SK-N-SH (cell line): ENCODE measurements at regions not wholly inside any gene's neighbourhood (a gene's known extent, or its start where the extent isn't known, plus 50 kb on each side); places are given as distances from the start of the nearest gene placed in this dataset.

Experiments used
- EP300 ChIP-seq, 2 experiments: IDR thresholded peaks; 2 replicates each; pipeline versions ENCODE4 v1.4.0 to v1.6.1; 2012; ENCODE audit warnings: borderline replicate concordance in 1 of 2, low read depth in 1 of 2, low read length in 1 of 2
- EZH2phosphoT487 ChIP-seq: fragments of 200-600 bp; sonication (generic); IDR thresholded peaks from 2 replicates; pipeline ENCODE4 v1.6.1; 2017; ENCODE audit warnings: low read depth, mixed run types, mild to moderate bottlenecking, antibody characterized with exemption, moderate library complexity, borderline replicate concordance
- GABPA ChIP-seq: IDR thresholded peaks from 2 replicates; pipeline ENCODE4 v1.4.0; 2012; ENCODE audit warnings: low read depth, mild to moderate bottlenecking
- JUND ChIP-seq: IDR thresholded peaks from 2 replicates; pipeline ENCODE4 v1.4.0; 2012
- MXI1 ChIP-seq: IDR thresholded peaks from 2 replicates; pipeline ENCODE4 v1.6.1; 2012; ENCODE audit warnings: mild to moderate bottlenecking, low read depth, low read length, improper control_type of control experiment
- POLR2AphosphoS5 ChIP-seq: IDR thresholded peaks from 2 replicates; pipeline ENCODE4 v1.6.1; 2012; ENCODE audit warnings: low read depth, low read length
- SIN3A ChIP-seq: IDR thresholded peaks from 2 replicates; pipeline ENCODE4 v1.6.1; 2012; ENCODE audit warnings: low read depth, mild to moderate bottlenecking, low read length, moderate library complexity, borderline replicate concordance
- SMC3 ChIP-seq: IDR thresholded peaks from 2 replicates; pipeline ENCODE4 v1.6.1; 2012; ENCODE audit warnings: low read depth, low read length, improper control_type of control experiment
- YY1 ChIP-seq: IDR thresholded peaks from 2 replicates; pipeline ENCODE4 v1.4.0; 2012; ENCODE audit warnings: low read depth, mild to moderate bottlenecking
- TF ChIP-seq, protein P1 (sequence below): fragments of 200-600 bp; sonication (generic); IDR thresholded peaks from 2 replicates; pipeline ENCODE4 v1.6.1; 2017; ENCODE audit warnings: antibody characterized with exemption, mild to moderate bottlenecking, moderate library complexity
- TF ChIP-seq, protein P2 (sequence below): fragments of 150-350 bp; IDR thresholded peaks from 2 replicates; pipeline ENCODE4 v1.6.1; 2017; ENCODE audit warnings: antibody characterized with exemption, low read length, low read depth, borderline replicate concordance

DNA sequence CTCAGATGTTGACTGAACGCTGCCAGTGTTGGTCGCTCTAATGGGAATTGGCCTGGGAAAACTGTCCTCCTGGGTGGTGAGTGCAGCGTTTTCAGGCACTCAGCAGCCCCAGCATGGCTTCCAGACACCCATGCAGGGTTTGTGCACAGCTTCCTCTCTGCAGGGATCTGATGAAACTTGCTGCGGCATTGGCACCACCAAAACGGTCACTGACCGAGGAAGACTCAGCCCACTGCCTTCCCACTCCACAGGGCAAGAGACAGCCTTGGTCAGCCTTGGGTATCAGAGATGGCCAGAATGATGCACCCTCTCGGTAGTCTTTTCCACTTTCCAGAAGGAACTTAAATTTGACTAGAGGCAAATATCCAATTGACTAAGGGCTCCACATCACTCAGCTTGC is 398.9 kb downstream of the IRS2 start:
- TF ChIP-seq, protein P1, sequence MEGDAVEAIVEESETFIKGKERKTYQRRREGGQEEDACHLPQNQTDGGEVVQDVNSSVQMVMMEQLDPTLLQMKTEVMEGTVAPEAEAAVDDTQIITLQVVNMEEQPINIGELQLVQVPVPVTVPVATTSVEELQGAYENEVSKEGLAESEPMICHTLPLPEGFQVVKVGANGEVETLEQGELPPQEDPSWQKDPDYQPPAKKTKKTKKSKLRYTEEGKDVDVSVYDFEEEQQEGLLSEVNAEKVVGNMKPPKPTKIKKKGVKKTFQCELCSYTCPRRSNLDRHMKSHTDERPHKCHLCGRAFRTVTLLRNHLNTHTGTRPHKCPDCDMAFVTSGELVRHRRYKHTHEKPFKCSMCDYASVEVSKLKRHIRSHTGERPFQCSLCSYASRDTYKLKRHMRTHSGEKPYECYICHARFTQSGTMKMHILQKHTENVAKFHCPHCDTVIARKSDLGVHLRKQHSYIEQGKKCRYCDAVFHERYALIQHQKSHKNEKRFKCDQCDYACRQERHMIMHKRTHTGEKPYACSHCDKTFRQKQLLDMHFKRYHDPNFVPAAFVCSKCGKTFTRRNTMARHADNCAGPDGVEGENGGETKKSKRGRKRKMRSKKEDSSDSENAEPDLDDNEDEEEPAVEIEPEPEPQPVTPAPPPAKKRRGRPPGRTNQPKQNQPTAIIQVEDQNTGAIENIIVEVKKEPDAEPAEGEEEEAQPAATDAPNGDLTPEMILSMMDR, result no peak
- TF ChIP-seq SIN3A (no peak), SMC3 (no peak), EP300 (IDR thresholded peaks at IDR 0.05; ENCODE audit: borderline replicate concordance in 1 of 2, low read depth in 1 of 2, low read length in 1 of 2) (no peak), YY1 (no peak), POLR2AphosphoS5 (no peak), JUND (no peak), EZH2phosphoT487 (no peak), MXI1 (no peak), GABPA (no peak)
- TF ChIP-seq, protein P2, sequence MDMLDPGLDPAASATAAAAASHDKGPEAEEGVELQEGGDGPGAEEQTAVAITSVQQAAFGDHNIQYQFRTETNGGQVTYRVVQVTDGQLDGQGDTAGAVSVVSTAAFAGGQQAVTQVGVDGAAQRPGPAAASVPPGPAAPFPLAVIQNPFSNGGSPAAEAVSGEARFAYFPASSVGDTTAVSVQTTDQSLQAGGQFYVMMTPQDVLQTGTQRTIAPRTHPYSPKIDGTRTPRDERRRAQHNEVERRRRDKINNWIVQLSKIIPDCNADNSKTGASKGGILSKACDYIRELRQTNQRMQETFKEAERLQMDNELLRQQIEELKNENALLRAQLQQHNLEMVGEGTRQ, result no peak
